ENCODE measurements at regions not wholly inside any gene's neighbourhood (a gene's known extent, or its start where the extent isn't known, plus 50 kb on each side); places are given as distances from the start of the nearest gene placed in this dataset.

- no peak for DNase-seq (ENCODE audit: low spot score)
These were observed 355.9 kb downstream of the BCOR start for GRCh38 chrX:39741904-39742303.

- no peak for DNase-seq (ENCODE audit: low spot score)
These were observed 351.9 kb downstream of the BCOR start for GRCh38 chrX:39745818-39746217.

GRCh38 chrX:39749135-39749534, 348.6 kb downstream of the BCOR start:
- DNase-seq (ENCODE audit: low spot score): no peak

- DNase-seq (ENCODE audit: low spot score): no peak
These were observed 348.0 kb downstream of the BCOR start for GRCh38 chrX:39749728-39750127.

GRCh38 chrX:39750256-39750790, 347.4 kb downstream of the BCOR start:
- no peak for DNase-seq (ENCODE audit: low spot score)

GRCh38 chrX:39750848-39751247, 346.9 kb downstream of the BCOR start:
- DNase-seq (ENCODE audit: low spot score): no peak

- DNase-seq (ENCODE audit: low spot score): no peak
These were observed 344.9 kb downstream of the BCOR start for GRCh38 chrX:39752815-39753214.

- no peak for DNase-seq (ENCODE audit: low spot score)
These were observed 344.3 kb downstream of the BCOR start for GRCh38 chrX:39753293-39753996.

- no peak for DNase-seq (ENCODE audit: low spot score)
These were observed 342.4 kb downstream of the BCOR start for GRCh38 chrX:39755143-39756032.

- DNase-seq (ENCODE audit: low spot score): no peak
These were observed 341.5 kb downstream of the BCOR start for GRCh38 chrX:39756086-39756883.

- no peak for DNase-seq (ENCODE audit: low spot score)
These were observed 339.8 kb downstream of the BCOR start for GRCh38 chrX:39757971-39758370.

- DNase-seq (ENCODE audit: low spot score): no peak
These were observed 338.8 kb downstream of the BCOR start for GRCh38 chrX:39758791-39759525.

GRCh38 chrX:39759526-39760224, 338.1 kb downstream of the BCOR start:
- DNase-seq (ENCODE audit: low spot score): no peak

- DNase-seq (ENCODE audit: low spot score): no peak
These were observed 336.8 kb downstream of the BCOR start for GRCh38 chrX:39760930-39761329.

- no peak for DNase-seq (ENCODE audit: low spot score)
These were observed 335.4 kb downstream of the BCOR start for GRCh38 chrX:39762266-39762841.

GRCh38 chrX:39764441-39764914, 333.3 kb downstream of the BCOR start:
- DNase-seq (ENCODE audit: low spot score): no peak

GRCh38 chrX:39765327-39765726, 332.4 kb downstream of the BCOR start:
- no peak for DNase-seq (ENCODE audit: low spot score)

- peak; percentile 55 for DNase-seq (ENCODE audit: low spot score)
These were observed 331.6 kb downstream of the BCOR start for GRCh38 chrX:39766085-39766726.

- DNase-seq (ENCODE audit: low spot score): no peak
These were observed 330.9 kb downstream of the BCOR start for GRCh38 chrX:39766855-39767254.

GRCh38 chrX:39767446-39767845, 330.3 kb downstream of the BCOR start:
- DNase-seq (ENCODE audit: low spot score): no peak
